HG02623 (cell line): ENCODE measurements at regions not wholly inside any gene's neighbourhood (a gene's known extent, or its start where the extent isn't known, plus 50 kb on each side); places are given as distances from the start of the nearest gene placed in this dataset.
"Not testable (repeated sequence)": the region's sequence is repeated elsewhere in the genome, so short reads cannot be mapped to it uniquely, and the experiment has no call there.

Source experiments
- ATAC-seq: cut with Tn5 transposase; IDR thresholded peaks from one replicate; pipeline ENCODE4 v1.9.1; 2021; ENCODE audit warnings: moderate library complexity; ENCODE audit not compliant: unreplicated experiment

DNA sequence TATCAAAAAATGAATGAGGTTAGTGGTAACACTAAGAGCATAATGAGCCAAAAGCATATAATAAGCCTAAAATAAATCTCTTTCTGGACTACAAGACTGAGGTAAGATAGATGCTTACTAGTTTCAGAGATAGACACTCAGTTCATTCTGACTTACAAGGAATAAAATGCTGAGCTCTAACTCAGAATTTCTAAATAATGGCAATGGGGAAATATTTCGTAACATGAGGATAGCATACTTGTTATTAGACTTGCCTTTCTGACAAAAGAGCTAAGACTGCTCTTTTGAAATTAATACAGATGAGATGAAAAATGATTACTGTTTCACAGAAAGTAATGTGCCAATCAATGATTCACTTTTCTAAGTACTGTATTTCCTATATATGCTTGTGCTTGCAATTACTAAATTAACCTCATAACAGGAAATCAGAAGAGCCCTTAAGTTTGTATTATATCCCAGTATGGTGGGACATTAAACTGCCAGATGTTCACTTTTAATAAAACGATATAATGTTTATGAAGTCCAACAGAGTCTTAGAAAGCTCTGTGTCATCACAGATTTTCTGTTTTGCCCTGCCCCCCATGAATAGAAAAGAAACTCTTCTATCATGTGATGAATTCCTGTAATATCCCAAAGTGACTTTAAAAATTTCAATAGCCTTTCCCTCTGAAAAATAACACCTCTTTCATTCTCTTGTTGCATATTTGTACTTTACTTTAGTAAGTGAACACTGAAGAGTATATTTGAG, 2771.0 kb upstream of the PCDH20 start:
- no peak for ATAC-seq

DNA sequence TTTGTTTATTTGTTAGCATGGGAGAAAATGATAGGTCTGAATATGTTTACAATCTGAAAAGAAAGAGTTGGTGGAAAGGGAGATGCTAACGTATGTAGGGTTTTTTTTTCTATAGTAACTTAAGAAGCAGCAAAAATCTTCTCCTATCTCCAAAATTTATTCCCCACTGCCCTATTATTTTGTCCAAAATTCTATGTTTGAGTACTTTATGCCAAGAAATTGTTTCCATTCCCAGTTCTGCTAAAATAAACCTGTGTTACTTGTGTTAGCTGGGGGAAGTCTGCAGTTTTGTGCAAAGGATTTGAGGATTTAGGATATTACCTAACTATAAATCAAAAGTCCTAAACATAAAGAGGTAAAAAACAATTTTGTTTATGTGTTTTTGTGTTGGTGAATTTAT, 2770.4 kb upstream of the PCDH20 start:
- ATAC-seq, result no peak

DNA sequence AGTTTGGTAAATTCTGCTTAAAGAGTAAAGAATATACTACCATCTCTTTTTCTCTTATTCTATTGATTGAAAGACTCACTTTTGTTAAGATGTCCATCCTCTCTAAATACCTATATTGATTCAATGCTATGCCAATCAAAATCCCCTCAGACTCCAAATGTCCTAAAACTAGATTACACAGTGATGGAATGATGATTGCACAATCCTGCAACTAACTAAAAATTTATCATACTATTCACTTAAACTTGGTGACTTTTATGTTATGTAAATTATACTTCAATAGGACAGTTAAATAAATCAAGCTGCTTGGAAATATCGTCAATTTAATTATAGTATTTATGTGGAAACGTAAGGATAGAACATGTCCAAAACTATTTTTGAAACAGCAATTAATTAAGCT, 2765.1 kb upstream of the PCDH20 start:
- no peak for ATAC-seq

DNA sequence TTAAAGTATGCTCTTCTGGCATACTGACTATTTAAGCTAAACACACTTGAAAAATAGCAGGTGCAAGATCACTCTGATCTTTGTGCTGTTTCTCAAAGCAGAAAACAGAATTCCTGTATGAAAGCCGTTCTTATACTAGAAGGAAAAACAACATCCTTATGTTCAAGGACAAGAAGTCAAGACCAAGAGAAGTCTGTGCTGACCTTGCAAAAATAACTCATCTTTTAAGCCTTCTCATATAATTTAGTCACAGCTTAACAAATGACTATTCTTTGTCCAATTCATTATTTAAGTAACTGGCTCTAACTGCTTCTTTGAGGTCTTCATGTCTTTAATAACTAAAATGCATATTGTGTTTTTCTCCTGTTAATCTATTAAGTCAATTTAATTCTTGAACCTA, 2750.2 kb upstream of the PCDH20 start:
- no peak for ATAC-seq

DNA sequence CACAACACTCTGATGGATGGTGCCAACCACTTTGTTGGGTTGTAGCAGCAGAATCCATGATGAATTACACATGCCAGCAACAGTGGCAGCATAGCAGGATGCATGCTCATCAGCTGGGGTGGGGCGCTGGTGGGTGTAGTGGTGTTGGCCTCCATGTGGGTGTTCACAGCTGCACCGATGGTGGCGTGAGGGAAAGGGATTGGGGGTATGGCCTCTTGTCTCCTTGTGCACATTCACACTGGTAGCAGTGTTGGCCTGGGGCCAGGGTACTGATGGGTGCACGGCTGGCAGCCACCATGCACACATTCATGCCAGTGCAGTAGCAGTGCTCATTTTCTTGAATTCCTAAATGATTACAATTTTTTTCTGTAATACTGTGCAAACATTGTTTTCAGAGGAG, 2748.8 kb upstream of the PCDH20 start:
- ATAC-seq, result no peak

DNA sequence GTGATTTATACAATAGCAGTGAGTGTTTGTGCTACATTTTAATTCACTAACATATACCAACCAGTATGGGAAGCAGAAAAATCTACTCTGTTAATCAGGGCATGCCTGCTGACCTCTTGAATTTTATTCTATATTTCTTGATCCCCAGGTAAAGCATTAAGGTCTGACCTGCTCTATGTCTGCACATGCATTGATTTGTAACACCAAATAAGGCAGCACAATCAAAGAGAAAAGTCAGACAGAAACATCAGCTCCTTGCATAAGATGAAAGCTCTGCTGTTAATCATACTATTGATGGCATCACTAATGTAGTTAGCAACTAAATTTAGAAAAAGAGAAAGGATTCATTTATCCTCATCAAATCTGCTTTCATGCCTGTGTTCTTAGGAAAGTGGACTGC, 2744.8 kb upstream of the PCDH20 start:
- ATAC-seq, result no peak

DNA sequence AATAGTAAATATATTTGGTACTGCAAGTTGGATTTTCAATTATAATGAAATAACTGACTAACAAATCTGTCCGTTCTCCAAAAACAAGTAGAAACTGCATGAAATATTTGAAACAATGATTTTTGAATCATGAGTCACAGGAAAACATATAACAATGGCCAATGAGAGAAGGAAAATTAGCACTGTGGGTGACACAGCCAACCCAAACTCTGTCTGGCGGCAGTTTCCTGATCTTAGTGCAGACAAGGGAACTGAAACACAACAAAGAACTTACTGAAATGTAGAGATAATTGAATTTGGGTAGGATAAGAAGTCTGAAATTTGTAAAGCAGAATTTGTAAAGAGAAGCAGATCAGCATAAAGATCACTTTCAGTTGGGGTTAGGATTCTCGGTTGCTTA, 2743.3 kb upstream of the PCDH20 start:
- no peak for ATAC-seq

DNA sequence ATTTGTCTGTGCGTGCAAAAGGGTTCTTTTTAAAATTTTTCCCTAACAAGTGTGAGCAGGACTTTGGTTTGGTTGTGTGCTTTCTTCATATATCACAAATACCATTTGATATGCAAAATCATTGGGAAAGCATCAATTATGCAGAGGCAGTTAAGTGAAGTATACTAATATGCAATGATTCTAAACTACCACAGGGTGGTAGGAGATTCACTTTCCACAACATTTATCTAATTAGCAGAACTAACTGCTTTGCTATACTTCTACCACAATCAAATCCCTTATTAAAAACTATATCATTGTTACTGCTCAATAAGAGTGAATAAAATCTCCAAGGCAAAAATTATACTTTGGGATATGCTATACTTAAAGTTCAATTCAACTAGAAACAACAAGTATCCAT, 2738.9 kb upstream of the PCDH20 start:
- no peak for ATAC-seq

DNA sequence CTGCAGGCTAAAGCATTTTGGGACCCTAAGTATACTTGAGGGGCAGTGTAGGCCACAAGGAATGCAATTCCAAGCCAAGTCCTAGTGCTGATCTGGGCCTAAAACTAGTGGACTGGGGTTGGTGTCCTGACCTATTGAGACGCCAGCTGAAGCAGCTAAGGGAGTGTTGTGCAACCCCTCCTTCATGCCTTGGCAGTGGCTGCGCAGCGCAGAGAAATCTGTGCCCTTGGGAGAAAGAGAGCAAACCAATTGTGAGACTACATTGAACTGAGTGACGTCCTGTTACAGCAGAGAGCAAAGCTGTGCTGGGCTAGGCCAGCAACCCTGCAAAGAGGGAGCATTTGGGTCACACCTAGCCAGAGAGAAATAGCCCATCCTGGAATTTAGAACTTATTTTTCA, 2715.0 kb upstream of the PCDH20 start:
- no peak for ATAC-seq

DNA sequence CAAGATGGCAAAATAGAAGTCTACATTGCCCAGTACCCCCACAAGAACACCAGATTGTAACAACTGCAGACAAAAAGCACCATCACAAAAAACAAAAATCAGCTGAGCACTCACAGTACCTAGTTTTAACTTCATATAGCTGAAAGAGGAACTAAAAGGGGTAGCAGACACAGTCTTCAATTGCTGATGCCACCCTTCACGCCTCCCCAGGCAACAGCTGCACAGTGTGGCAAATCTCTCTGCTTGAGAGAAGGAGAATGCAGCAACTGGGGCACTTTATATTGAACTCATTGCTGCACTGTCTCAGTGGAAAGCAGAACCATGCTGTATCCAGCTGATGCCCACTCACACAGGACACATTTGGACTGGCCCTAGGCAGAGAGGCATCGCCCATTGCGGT, 2714.5 kb upstream of the PCDH20 start:
- no peak for ATAC-seq

DNA sequence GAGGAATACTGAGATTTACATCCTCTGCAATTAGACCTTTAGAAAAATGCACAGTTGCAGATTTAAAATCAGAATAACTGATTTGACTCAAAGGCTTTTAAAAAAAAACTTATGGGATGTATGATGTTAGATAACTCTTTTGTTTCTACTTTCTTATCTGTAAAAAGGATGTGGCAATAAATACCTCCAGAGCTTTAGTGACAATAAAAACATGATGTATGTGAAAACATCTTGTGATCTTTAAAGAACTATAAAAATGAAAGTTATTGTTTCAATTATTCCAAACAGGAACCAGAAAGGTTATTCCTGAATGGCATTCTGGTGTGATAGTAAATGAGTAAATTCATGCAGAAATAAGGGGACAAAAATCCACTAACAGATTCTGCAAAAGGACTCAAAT, 2712.2 kb upstream of the PCDH20 start:
- ATAC-seq, result no peak

DNA sequence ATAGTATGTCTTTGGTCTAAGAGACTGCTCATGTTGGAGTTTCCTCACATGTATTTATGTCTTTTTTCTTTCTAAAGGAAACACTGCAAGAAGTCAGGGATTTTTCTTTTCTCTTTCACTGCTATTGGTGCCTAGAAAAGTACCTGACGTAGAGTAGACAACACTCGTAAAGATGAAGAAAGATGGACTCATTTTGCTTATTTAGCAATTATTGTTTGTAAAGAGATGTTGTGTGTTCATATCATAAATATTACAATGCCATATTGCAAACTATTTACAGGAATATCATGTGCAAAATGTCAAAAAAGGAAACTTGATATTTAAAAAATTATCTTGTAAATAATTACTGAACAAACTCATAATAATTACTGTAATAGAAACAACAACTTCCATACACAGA, 2711.5 kb upstream of the PCDH20 start:
- ATAC-seq, result no peak

DNA sequence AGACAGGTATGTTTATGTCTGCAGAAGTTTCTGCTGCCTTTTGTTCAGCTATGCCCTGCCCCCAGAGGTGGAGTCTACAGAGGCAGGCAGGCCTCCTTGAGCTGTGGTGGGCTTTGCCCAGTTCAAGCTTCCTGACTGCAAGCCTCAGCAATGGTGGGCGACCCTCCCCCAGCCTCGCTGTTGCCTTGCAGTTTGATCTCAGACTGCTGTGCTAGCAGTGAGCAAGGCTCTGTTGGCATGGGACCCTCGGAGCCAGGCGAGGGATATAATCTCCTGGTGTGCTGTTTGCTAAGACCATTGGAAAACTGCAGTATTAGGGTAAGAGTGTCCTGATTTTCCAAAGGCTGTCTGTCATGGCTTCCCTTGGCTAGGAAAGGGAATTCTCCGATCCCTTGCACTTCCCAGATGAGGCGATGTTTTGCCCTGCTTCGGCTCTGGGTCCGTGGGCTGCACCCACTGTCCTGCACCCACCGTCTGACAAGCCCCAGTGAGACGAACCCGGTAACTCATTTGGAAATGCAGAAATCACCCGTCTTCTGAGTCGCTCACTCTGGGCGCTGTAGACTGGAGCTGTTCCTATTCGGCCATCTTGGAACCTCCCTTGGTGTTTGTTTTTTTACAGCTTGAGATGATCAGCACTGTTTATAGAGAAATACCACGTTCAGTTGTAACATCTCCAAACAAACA, 2705.5 kb upstream of the PCDH20 start:
- ATAC-seq, result not testable (repeated sequence)

DNA sequence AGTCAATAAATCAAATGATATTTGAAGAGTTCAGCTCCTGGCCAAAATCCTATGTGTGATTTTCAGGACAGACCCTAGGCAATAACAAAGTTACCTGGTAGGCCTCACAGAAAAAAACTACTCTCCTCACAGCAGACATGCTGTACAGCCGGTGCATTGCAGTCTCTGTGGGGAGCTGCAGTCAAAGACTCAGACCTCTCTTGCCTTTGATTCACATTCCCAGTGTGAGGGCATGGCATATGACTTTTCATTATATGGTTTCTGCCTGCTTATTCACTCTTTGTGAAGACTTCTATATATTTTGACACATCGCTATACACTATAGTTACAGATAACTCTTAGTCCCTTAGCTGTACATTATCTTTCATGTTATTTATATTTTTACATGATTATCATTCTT, 2684.3 kb upstream of the PCDH20 start:
- no peak for ATAC-seq

DNA sequence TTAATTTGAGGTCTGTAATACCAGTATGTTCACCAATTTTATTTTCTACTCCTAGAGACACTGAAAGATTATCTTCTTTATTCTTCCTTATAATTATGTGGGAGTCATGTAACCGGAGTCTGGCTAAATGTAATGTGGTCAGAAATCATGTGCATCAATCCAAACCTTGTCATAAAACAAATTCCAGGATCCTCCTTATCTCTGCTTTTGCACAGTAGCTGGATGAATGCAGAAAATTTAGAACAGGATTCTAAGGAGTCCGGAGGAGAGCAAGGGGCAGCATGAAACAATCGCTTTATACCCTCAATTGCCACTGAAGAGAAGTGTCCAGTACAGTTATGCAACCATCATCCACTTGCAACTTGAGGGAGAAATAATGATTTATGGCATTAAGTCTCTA, 2674.7 kb upstream of the PCDH20 start:
- no peak for ATAC-seq

DNA sequence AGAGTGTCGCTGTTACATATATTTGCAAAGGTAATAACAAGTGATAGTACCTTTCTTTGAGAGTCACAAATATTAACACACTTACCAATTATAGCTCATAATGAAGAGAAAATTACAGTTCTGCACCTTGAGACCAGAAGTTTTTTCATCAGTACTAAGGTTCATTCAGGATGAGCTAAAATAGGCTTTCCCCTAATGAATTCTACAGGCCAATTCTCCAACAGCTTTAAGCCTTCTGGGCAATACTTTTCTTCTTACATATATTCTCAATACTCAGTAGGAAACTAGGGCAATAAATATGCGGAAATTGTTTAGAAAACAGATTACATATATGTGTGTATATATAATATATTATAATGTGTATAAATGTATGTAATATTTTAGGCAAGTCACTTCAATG, 2672.8 kb upstream of the PCDH20 start:
- ATAC-seq, result no peak

DNA sequence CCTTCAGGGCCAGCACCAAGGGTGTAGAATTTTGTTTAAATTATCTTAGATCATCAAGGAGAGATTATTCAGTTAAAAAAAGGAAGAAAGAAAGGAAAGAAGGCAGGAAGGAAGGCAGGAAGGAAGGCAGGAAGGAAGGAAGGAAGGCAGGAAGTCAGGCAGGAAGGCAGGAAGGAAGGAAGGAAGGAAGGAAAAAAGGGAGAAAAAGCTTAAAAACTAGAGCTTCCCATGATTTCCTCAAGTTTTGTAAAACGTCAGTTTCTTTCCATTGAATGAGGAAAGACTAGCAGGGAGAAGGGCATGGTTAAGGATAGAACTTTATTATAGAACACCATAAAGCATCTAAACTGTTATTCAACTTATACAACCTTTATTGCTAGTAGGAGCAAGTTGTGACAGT, 2672.0 kb upstream of the PCDH20 start:
- ATAC-seq, result no peak

DNA sequence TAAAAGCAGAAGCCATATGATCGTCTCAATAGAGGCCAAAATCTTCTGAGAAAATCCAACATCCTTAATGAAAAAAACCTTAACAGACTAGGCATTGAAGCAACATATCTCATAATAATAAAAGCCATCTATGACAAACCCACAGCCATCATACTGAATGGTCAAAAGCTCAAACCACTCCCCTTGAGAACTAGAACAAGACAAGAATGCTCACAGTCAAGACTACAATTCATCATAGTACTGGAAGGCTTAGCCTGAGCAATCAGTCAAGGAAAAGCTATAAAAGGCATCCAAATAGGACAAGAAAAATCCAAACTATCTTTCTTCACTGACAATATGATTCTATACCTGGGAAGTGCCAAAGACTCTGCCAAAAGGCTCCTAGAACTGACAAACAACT, 2668.2 kb upstream of the PCDH20 start:
- no peak for ATAC-seq

DNA sequence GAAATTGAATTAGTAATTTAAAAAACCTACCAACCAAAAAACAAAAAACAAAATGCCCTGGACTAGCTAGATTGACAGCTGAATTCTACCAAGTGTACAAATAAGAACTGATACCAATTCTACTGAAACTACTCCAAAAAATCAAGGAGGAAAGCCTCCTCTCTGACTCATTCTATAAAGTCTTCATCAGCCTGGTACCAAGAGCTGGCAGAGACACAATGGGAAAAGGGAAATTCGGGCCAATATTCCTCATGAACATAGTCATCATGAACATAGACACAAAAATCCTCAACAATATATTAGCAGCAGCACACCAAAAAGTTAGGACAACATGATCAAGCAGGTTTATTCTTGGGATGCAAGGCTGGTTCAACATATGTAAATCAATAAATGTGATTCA, 2667.7 kb upstream of the PCDH20 start:
- ATAC-seq, result no peak

DNA sequence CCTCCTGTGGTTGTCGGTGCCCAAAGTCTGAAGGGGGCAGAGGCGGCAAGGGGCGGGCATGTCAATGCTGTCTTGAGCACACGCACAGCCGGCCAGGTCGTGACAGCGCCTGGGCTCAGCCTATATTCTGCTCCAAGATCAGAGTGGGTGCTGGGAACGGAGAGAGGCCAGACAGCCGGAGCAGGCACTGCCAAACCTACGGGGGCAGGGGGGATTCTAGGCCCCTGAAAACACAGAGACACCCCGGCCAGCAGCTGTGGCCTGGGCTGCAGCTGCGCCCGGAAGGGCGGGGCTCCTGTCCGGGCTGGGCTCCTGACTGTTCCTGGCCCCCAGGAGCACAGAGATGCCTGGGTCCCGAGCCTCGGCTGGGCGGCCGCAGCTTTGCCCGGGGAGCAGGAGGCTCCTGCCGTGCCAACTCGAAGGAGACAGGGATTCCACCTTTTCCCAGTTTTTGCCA, 2662.9 kb upstream of the PCDH20 start:
- ATAC-seq, result no peak

DNA sequence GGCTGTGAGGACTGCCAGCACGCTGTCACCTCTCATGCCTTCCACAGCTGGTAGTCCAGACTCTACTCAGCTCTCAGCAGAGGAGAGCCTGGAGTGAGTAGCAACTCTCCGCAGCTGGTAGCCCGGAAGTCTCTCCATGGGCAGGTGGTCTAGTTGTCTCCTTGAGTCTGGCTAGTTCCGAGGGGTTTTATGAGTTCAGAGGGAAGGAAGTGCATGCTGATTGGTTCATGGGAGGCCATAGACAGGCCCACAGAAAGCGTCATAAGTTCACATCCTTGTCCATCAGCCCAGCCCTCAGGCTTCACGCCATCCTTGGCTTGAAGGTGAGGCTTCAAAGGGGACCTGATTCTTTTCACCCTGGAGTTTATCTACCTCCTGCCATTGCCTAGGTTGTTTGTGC, 2662.4 kb upstream of the PCDH20 start:
- ATAC-seq, result no peak

DNA sequence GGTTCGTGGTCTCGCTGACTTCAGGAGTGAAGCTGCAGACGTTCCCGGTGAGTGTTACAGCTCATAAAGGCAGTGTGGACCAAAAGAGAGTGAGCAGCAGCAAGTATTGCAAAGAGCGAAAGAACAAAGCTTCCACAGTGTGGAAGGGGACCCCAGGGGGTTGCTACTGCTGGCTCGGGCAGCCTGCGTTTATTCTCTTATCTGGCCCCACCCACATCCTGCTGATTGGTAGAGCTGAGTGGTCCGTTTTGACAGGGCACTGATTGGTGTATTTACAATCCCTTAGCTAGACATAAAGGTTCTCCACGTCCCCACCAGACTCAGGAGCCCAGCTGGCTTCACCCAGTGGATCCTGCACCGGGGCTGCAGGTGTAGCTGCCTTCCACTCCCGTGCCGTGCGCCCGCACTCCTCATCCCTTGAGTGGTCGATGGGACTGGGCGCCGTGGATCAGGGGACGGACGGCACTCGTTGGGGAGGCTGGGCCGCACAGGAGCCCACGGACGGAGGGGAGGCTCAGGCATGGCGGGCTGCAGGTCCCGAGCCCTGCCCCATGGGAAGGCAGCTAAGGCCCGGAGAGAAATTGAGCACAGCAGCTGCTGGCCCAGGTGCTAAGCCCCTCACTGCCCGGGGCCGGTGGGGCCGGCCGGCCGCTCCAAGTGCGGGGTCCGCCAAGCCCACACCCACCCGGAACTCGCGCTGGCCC, 2661.6 kb upstream of the PCDH20 start:
- ATAC-seq, result not testable (repeated sequence)
